ENCODE measurements at regions not wholly inside any gene's neighbourhood (a gene's known extent, or its start where the extent isn't known, plus 50 kb on each side); places are given as distances from the start of the nearest gene placed in this dataset.

DNA sequence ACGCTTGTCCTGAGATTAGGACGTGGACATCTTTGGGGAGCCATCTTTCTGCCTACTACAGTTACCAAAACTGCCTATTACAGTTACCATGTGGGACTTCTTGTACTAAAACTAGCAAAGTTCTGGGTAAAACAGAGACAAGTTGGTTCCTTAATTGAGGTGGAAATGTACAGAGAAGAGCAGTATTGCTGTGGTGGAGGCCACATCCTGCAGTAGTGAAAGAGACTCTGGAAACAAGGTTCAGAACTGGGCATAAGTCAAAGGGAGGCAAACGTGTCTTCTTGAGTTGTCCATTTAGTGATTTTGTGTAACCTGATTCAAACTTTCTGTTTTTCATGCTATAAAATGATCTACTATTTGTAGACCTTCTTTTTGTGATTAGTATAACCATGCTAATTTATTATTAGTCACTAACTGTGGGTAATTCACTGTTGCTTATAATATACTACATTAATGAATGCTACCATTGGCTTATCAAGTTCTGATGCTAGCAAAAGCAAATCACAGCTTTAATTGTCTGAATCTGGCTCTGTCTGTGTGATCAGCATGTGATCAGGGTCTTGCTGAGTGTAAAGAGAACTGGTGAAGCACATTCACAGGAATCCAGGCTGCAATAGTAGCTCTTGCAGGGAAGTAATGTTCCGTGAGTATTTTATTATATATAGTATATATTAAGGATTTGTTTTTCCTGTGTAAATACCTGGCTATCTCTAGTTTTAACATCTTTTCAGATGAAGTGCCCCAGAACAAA is 207.9 kb upstream of the GAP43 start:
- Histone ChIP-seq H2AFZ (no peak overlapping the region), H3K79me2 (no peaks in the 10 kb centered on the region), H3K27me3 (ENCODE audit: control insufficient read depth, insufficient read depth, low read length) (no peaks in the 10 kb centered on the region), H3K4me3 (ENCODE audit: low read depth, low read length) (no peak overlapping the region), H3K9ac (no peak overlapping the region), H3K36me3 (ENCODE audit: control insufficient read depth, insufficient read depth, low read length) (no peaks in the 10 kb centered on the region), H3K4me2 (ENCODE audit: low read length) (no peak overlapping the region), H3K9me3 (ENCODE audit: control insufficient read depth, low read length) (no peaks in the 10 kb centered on the region), H3K27ac (no peak overlapping the region), H3K4me1 (no peaks in the 10 kb centered on the region)
- TF ChIP-seq, protein P1, sequence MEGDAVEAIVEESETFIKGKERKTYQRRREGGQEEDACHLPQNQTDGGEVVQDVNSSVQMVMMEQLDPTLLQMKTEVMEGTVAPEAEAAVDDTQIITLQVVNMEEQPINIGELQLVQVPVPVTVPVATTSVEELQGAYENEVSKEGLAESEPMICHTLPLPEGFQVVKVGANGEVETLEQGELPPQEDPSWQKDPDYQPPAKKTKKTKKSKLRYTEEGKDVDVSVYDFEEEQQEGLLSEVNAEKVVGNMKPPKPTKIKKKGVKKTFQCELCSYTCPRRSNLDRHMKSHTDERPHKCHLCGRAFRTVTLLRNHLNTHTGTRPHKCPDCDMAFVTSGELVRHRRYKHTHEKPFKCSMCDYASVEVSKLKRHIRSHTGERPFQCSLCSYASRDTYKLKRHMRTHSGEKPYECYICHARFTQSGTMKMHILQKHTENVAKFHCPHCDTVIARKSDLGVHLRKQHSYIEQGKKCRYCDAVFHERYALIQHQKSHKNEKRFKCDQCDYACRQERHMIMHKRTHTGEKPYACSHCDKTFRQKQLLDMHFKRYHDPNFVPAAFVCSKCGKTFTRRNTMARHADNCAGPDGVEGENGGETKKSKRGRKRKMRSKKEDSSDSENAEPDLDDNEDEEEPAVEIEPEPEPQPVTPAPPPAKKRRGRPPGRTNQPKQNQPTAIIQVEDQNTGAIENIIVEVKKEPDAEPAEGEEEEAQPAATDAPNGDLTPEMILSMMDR (IDR thresholded peaks at IDR 0.05), result no peak

DNA sequence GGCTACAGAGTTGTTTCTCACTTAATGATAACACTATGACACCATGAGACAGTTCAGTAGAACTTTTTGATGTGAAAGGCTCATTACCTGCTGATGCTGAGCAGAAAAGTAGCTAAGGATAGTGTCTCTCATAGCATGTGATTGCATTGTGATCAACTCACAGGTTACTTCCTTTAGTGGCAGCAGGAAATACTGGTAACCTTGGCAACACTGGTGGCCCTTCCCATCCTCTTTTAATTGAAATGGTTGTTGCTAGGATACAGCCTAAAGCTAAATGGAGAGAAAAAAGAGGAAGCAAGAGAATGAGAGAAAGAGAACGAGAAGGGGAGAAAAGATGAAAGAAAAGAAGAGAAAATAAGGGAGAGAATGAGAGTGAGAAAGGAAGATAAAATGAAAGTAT is 204.7 kb upstream of the GAP43 start:
- H3K79me2 ChIP-seq, result no peaks in the 10 kb centered on the region
- no peaks in the 10 kb centered on the region for H3K27me3 ChIP-seq (ENCODE audit: control insufficient read depth, insufficient read depth, low read length)
- no peaks in the 10 kb centered on the region for H3K9me3 ChIP-seq (ENCODE audit: control insufficient read depth, low read length)
- TF ChIP-seq, protein P1 (IDR thresholded peaks at IDR 0.05), result no peak
- no peaks in the 10 kb centered on the region for H3K36me3 ChIP-seq (ENCODE audit: control insufficient read depth, insufficient read depth, low read length)
- H3K4me1 ChIP-seq, result no peaks in the 10 kb centered on the region
- no peak overlapping the region for H3K4me3 ChIP-seq (ENCODE audit: low read depth, low read length)
- H3K27ac ChIP-seq, result no peak overlapping the region
- H2AFZ ChIP-seq, result no peak overlapping the region
- H3K4me2 ChIP-seq (ENCODE audit: low read length), result no peak overlapping the region
- H3K9ac ChIP-seq, result no peak overlapping the region

DNA sequence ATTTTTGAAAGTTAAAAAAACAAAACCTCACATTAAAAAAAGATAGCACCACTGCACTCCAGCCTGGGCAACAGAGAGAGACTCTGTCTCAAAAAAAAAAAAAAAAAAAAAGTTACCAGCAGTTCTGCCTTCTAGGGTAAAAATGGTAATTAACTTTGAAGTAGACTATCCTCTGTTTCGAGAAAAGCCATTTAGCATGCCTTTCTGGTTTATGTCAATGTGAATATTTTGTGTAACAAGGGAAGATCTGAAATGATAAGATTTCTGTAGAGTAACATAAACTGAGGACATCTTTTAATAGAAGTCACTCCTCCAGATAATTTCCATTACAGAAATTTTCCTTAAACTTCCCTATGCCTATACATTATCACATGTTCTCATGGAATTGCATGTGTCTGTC is 203.2 kb upstream of the GAP43 start:
- Histone ChIP-seq H3K27ac (no peak overlapping the region), H3K4me3 (ENCODE audit: low read depth, low read length) (no peak overlapping the region), H2AFZ (no peak overlapping the region), H3K4me1 (no peaks in the 10 kb centered on the region), H3K79me2 (no peaks in the 10 kb centered on the region), H3K4me2 (ENCODE audit: low read length) (no peak overlapping the region), H3K27me3 (ENCODE audit: control insufficient read depth, insufficient read depth, low read length) (no peaks in the 10 kb centered on the region), H3K9me3 (ENCODE audit: control insufficient read depth, low read length) (no peaks in the 10 kb centered on the region), H3K36me3 (ENCODE audit: control insufficient read depth, insufficient read depth, low read length) (no peaks in the 10 kb centered on the region), H3K9ac (no peak overlapping the region)
- TF ChIP-seq, protein P1 (IDR thresholded peaks at IDR 0.05), result no peak

DNA sequence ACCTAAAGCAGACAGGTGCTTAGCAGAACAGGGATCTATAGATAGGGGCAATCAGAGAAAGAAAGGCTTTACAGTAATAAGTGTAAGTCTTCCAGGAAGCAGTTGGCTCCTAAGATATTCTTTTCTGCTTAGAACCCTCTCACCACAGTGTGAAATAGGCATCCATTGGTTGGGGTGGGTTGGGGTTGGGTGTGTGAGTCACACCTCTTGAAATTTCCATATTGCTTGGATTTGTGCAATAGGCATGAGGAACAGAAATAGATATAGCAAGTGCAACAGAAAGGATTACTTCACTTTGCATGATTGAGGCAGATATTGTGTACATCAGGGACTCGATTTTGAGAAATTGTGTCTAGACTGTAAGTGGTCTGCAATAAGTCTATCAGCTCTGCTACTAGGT is 200.1 kb upstream of the GAP43 start:
- Histone ChIP-seq H3K4me1 (no peaks in the 10 kb centered on the region), H3K79me2 (no peaks in the 10 kb centered on the region), H3K36me3 (ENCODE audit: control insufficient read depth, insufficient read depth, low read length) (no peaks in the 10 kb centered on the region), H3K27me3 (ENCODE audit: control insufficient read depth, insufficient read depth, low read length) (no peaks in the 10 kb centered on the region), H3K4me2 (ENCODE audit: low read length) (no peak overlapping the region), H3K9me3 (ENCODE audit: control insufficient read depth, low read length) (no peaks in the 10 kb centered on the region), H3K27ac (no peak overlapping the region), H3K4me3 (ENCODE audit: low read depth, low read length) (no peak overlapping the region), H2AFZ (no peak overlapping the region), H3K9ac (no peak overlapping the region)
- TF ChIP-seq, protein P1 (IDR thresholded peaks at IDR 0.05), result no peak

DNA sequence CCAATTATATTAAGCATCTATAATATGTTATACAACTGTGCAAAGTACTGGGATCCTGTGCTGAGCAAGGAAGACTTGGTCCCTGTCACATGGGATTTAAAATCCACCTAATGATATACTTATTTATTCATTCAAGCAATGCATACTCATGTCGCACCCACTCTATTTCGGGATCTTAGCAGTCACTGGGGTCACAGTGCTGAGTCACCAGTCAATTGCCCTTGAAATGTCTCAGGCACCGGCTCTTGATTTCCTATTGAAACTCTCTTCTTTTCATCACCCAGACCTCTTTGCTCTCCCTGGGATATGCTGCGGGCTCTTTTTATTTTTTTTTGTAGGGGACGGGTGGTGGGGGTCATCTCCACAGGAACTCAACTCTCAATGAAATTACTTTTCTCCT is 194.5 kb upstream of the GAP43 start:
- H3K4me2 ChIP-seq (ENCODE audit: low read length), result no peak overlapping the region
- H3K9me3 ChIP-seq (ENCODE audit: control insufficient read depth, low read length), result no peaks in the 10 kb centered on the region
- H2AFZ ChIP-seq, result no peak overlapping the region
- H3K9ac ChIP-seq, result no peak overlapping the region
- H3K79me2 ChIP-seq, result no peaks in the 10 kb centered on the region
- H3K27me3 ChIP-seq (ENCODE audit: control insufficient read depth, insufficient read depth, low read length), result no peaks in the 10 kb centered on the region
- no peaks in the 10 kb centered on the region for H3K36me3 ChIP-seq (ENCODE audit: control insufficient read depth, insufficient read depth, low read length)
- H3K4me1 ChIP-seq, result no peaks in the 10 kb centered on the region
- no peak overlapping the region for H3K27ac ChIP-seq
- H3K4me3 ChIP-seq (ENCODE audit: low read depth, low read length), result no peak overlapping the region
- TF ChIP-seq, protein P1 (IDR thresholded peaks at IDR 0.05), result no peak
